Central memory CD8-positive, alpha-beta T cell (primary cell): ENCODE measurements at regions not wholly inside any gene's neighbourhood (a gene's known extent, or its start where the extent isn't known, plus 50 kb on each side); places are given as distances from the start of the nearest gene placed in this dataset.

ENCODE experiments used
- ATAC-seq: fragments of 150-1000 bp; cut with Tn5 transposase; replicated peaks from 2 replicates; pipeline ENCODE4 v1.10.0; 2022; ENCODE audit warnings: mild to moderate bottlenecking, moderate FRiP score, moderate number of reproducible peaks; ENCODE audit not compliant: poor library complexity, severe bottlenecking; ENCODE audit errors: extremely low read depth
- DNase-seq, 2 donors: peaks; one replicate each; pipeline ENCODE4 v3.0.0; 2021; ENCODE audit warnings: low spot score in 2 of 2
- H3K27ac Mint-ChIP-seq: one replicate; pipeline ENCODE4 v1.8.0; 2022; ENCODE audit warnings: low read depth, mild to moderate bottlenecking, moderate library complexity, mixed read lengths
- H3K27me3 Mint-ChIP-seq: one replicate; pipeline ENCODE4 v1.8.0; 2022; ENCODE audit warnings: mixed read lengths
- H3K36me3 Mint-ChIP-seq: one replicate; pipeline ENCODE4 v1.8.0; 2022; ENCODE audit warnings: mild to moderate bottlenecking, moderate library complexity, mixed read lengths; ENCODE audit not compliant: insufficient read depth
- H3K4me1 Mint-ChIP-seq: one replicate; pipeline ENCODE4 v1.8.0; 2022; ENCODE audit warnings: mixed read lengths
- H3K4me3 Mint-ChIP-seq: one replicate; pipeline ENCODE4 v1.8.0; 2022; ENCODE audit warnings: mild to moderate bottlenecking, moderate library complexity, mixed read lengths
- H3K9me3 Mint-ChIP-seq: one replicate; pipeline ENCODE4 v1.8.0; 2022; ENCODE audit warnings: mixed read lengths

GRCh38 chr5:109917154-109917546 is 227.4 kb downstream of the MAN2A1 start:
- DNase-seq (no peak), ATAC-seq (no peak)
- no peak overlapping the region for H3K27ac Mint-ChIP-seq
- no peak overlapping the region for H3K4me3 Mint-ChIP-seq
- no peaks in the 10 kb centered on the region for H3K27me3 Mint-ChIP-seq
- H3K9me3 Mint-ChIP-seq: no peaks in the 10 kb centered on the region
- H3K4me1 Mint-ChIP-seq: peaks cover 16% of the 10 kb centered on the region
- peaks cover 2% of the 10 kb centered on the region for H3K36me3 Mint-ChIP-seq

- no peak for DNase-seq
- H3K4me1 Mint-ChIP-seq: peaks cover 24% of the 10 kb centered on the region
- no peak overlapping the region for H3K27ac Mint-ChIP-seq
- H3K4me3 Mint-ChIP-seq: no peak overlapping the region
- peaks cover 2% of the 10 kb centered on the region for H3K36me3 Mint-ChIP-seq
- H3K9me3 Mint-ChIP-seq: no peaks in the 10 kb centered on the region
- H3K27me3 Mint-ChIP-seq: no peaks in the 10 kb centered on the region
- ATAC-seq: no peak
Measured at GRCh38 chr5:109917966-109918365, 228.2 kb downstream of the MAN2A1 start.

GRCh38 chr5:109920736-109921135 is 231.0 kb downstream of the MAN2A1 start:
- Mint-ChIP-seq H3K4me3 (no peak overlapping the region), H3K27me3 (no peaks in the 10 kb centered on the region), H3K4me1 (peaks cover 33% of the 10 kb centered on the region), H3K9me3 (no peaks in the 10 kb centered on the region), H3K27ac (peak overlapping the region; percentile 24), H3K36me3 (peaks cover 2% of the 10 kb centered on the region)
- DNase-seq: no peak
- no peak for ATAC-seq

GRCh38 chr5:109921735-109922380 is 232.1 kb downstream of the MAN2A1 start:
- DNase-seq (peak; percentile 17 to 53), ATAC-seq (peak; percentile 84)
- Mint-ChIP-seq H3K27ac (peak overlapping the region; percentile 24), H3K4me3 (peak overlapping the region; percentile 59), H3K4me1 (peaks cover 33% of the 10 kb centered on the region), H3K36me3 (peaks cover 2% of the 10 kb centered on the region), H3K27me3 (no peaks in the 10 kb centered on the region), H3K9me3 (no peaks in the 10 kb centered on the region)

GRCh38 chr5:109922381-109922995 is 232.8 kb downstream of the MAN2A1 start:
- peaks cover 33% of the 10 kb centered on the region for H3K4me1 Mint-ChIP-seq
- H3K27me3 Mint-ChIP-seq: no peaks in the 10 kb centered on the region
- ATAC-seq: peak; percentile 6
- peak overlapping the region; percentile 24 for H3K27ac Mint-ChIP-seq
- H3K9me3 Mint-ChIP-seq: no peaks in the 10 kb centered on the region
- H3K4me3 Mint-ChIP-seq: peak overlapping the region; percentile 59
- H3K36me3 Mint-ChIP-seq: peaks cover 2% of the 10 kb centered on the region
- DNase-seq: no peak

- Mint-ChIP-seq H3K27me3 (no peaks in the 10 kb centered on the region), H3K4me3 (no peak overlapping the region), H3K27ac (peak overlapping the region; percentile 3), H3K4me1 (peaks cover 33% of the 10 kb centered on the region), H3K36me3 (peaks cover 2% of the 10 kb centered on the region), H3K9me3 (no peaks in the 10 kb centered on the region)
- DNase-seq (no peak), ATAC-seq (no peak)
Measured at GRCh38 chr5:109923205-109923604, 233.5 kb downstream of the MAN2A1 start.

- H3K9me3 Mint-ChIP-seq: no peaks in the 10 kb centered on the region
- H3K36me3 Mint-ChIP-seq: peaks cover 2% of the 10 kb centered on the region
- H3K4me1 Mint-ChIP-seq: peaks cover 33% of the 10 kb centered on the region
- peak overlapping the region; percentile 3 for H3K27ac Mint-ChIP-seq
- ATAC-seq (no peak), DNase-seq (no peak)
- no peak overlapping the region for H3K4me3 Mint-ChIP-seq
- no peaks in the 10 kb centered on the region for H3K27me3 Mint-ChIP-seq
Measured at GRCh38 chr5:109924237-109925107, 234.7 kb downstream of the MAN2A1 start.

GRCh38 chr5:109927639-109928038 is 237.9 kb downstream of the MAN2A1 start:
- ATAC-seq: no peak
- Mint-ChIP-seq H3K27me3 (no peaks in the 10 kb centered on the region), H3K4me3 (no peak overlapping the region), H3K36me3 (no peaks in the 10 kb centered on the region), H3K4me1 (peaks cover 17% of the 10 kb centered on the region), H3K9me3 (no peaks in the 10 kb centered on the region), H3K27ac (no peak overlapping the region)
- no peak for DNase-seq

- H3K27ac Mint-ChIP-seq: no peak overlapping the region
- no peak overlapping the region for H3K4me3 Mint-ChIP-seq
- no peaks in the 10 kb centered on the region for H3K9me3 Mint-ChIP-seq
- no peaks in the 10 kb centered on the region for H3K36me3 Mint-ChIP-seq
- no peaks in the 10 kb centered on the region for H3K27me3 Mint-ChIP-seq
- peaks cover 13% of the 10 kb centered on the region for H3K4me1 Mint-ChIP-seq
- no peak for DNase-seq
- no peak for ATAC-seq
Measured at GRCh38 chr5:109928046-109928445, 238.3 kb downstream of the MAN2A1 start.

- Mint-ChIP-seq H3K27ac (no peak overlapping the region), H3K36me3 (no peaks in the 10 kb centered on the region), H3K27me3 (no peaks in the 10 kb centered on the region), H3K4me1 (peaks cover 5% of the 10 kb centered on the region), H3K4me3 (no peak overlapping the region), H3K9me3 (no peaks in the 10 kb centered on the region)
- DNase-seq: no peak
- ATAC-seq: no peak
Measured at GRCh38 chr5:109928811-109929210, 239.1 kb downstream of the MAN2A1 start.

- Mint-ChIP-seq H3K27ac (no peak overlapping the region), H3K4me1 (peaks cover 5% of the 10 kb centered on the region), H3K27me3 (no peaks in the 10 kb centered on the region), H3K4me3 (no peak overlapping the region), H3K36me3 (no peaks in the 10 kb centered on the region), H3K9me3 (no peaks in the 10 kb centered on the region)
- ATAC-seq: no peak
- no peak for DNase-seq
Measured at GRCh38 chr5:109929376-109929775, 239.6 kb downstream of the MAN2A1 start.

- no peaks in the 10 kb centered on the region for H3K27me3 Mint-ChIP-seq
- ATAC-seq (no peak), DNase-seq (no peak)
- H3K36me3 Mint-ChIP-seq: no peaks in the 10 kb centered on the region
- H3K4me1 Mint-ChIP-seq: peaks cover 5% of the 10 kb centered on the region
- no peak overlapping the region for H3K4me3 Mint-ChIP-seq
- H3K27ac Mint-ChIP-seq: no peak overlapping the region
- H3K9me3 Mint-ChIP-seq: no peaks in the 10 kb centered on the region
Measured at GRCh38 chr5:109929911-109930310, 240.2 kb downstream of the MAN2A1 start.
